KMS-11 (cell line): ENCODE measurements at regions not wholly inside any gene's neighbourhood (a gene's known extent, or its start where the extent isn't known, plus 50 kb on each side); places are given as distances from the start of the nearest gene placed in this dataset.

Source experiments
- H2AFZ ChIP-seq: fragments of 200-600 bp; sonication (generic); 2 replicates; pipeline ENCODE4 v1.6.1; 2016; ENCODE audit warnings: antibody characterized with exemption, mixed run types, low read depth
- H3K27ac ChIP-seq: fragments of 200-600 bp; sonication (generic); 2 replicates; pipeline ENCODE4 v1.6.1; 2016; ENCODE audit warnings: mild to moderate bottlenecking, mixed run types
- H3K27me3 ChIP-seq: fragments of 200-600 bp; sonication (generic); 2 replicates; pipeline ENCODE4 v1.6.1; 2017; ENCODE audit warnings: mild to moderate bottlenecking, low read depth, mixed run types, moderate library complexity; ENCODE audit not compliant: insufficient read depth
- H3K36me3 ChIP-seq: fragments of 200-600 bp; sonication (generic); 2 replicates; pipeline ENCODE4 v1.6.1; 2017; ENCODE audit warnings: mild to moderate bottlenecking, mixed run types; ENCODE audit not compliant: insufficient read depth
- H3K4me1 ChIP-seq: fragments of 200-600 bp; sonication (generic); 2 replicates; pipeline ENCODE4 v1.6.1; 2016; ENCODE audit warnings: mild to moderate bottlenecking, low read depth, mixed run types; ENCODE audit not compliant: poor library complexity, severe bottlenecking
- H3K4me2 ChIP-seq: fragments of 200-600 bp; sonication (generic); 2 replicates; pipeline ENCODE4 v1.7.0; 2016; ENCODE audit warnings: mild to moderate bottlenecking, mixed run types
- H3K4me3 ChIP-seq: fragments of 200-600 bp; sonication (generic); IDR thresholded peaks from 2 replicates; pipeline ENCODE4 v1.6.1; 2017; ENCODE audit warnings: low read depth, low read length, mixed read lengths; ENCODE audit not compliant: insufficient read depth
- H3K79me2 ChIP-seq: fragments of 200-600 bp; sonication (generic); 2 replicates; pipeline ENCODE4 v1.6.1; 2016; ENCODE audit warnings: low read depth, mixed run types; ENCODE audit not compliant: insufficient read depth
- H3K9ac ChIP-seq: fragments of 200-600 bp; sonication (generic); 2 replicates; pipeline ENCODE4 v1.6.1; 2016; ENCODE audit warnings: mild to moderate bottlenecking, mixed run types
- H4K20me1 ChIP-seq: fragments of 200-600 bp; sonication (generic); 2 replicates; pipeline ENCODE4 v1.6.1; 2016; ENCODE audit warnings: mild to moderate bottlenecking, mixed run types; ENCODE audit not compliant: insufficient read depth
- TF ChIP-seq, protein P1 (sequence below): fragments of 200-600 bp; sonication (generic); conservative IDR thresholded peaks from 2 replicates; pipeline ENCODE4 v1.6.1; 2017; ENCODE audit warnings: low read depth, mild to moderate bottlenecking, antibody characterized with exemption, low read length, moderate library complexity, mixed read lengths

DNA sequence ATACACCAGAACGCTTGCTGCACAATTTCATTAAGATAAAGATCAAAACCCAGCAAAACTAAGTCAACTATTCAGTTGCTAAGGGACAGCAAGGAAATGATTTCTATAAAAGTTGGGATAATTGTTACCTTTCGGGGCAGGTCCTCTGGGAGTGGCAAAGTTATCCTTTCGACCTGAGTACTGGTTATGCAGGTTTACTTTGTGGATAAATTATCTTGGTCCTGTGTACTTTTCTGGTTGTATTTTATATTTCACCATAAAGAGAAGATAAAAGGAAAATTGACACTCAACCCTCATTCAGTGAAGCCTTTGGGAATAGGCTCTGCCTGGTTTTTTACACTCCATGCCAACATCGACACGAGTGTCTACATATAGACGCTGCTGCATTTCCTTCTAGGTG, 146.5 kb downstream of the SYK start:
- no peaks in the 10 kb centered on the region for H3K36me3 ChIP-seq
- peaks cover 52% of the 10 kb centered on the region for H3K4me1 ChIP-seq
- no peak overlapping the region for H3K27ac ChIP-seq
- no peak overlapping the region for H2AFZ ChIP-seq
- H3K79me2 ChIP-seq = no peaks in the 10 kb centered on the region
- no peaks in the 10 kb centered on the region for H3K27me3 ChIP-seq
- H3K9ac ChIP-seq = no peak overlapping the region
- H3K4me2 ChIP-seq = no peak overlapping the region
- H3K4me3 ChIP-seq = no peak overlapping the region
- TF ChIP-seq, protein P1, sequence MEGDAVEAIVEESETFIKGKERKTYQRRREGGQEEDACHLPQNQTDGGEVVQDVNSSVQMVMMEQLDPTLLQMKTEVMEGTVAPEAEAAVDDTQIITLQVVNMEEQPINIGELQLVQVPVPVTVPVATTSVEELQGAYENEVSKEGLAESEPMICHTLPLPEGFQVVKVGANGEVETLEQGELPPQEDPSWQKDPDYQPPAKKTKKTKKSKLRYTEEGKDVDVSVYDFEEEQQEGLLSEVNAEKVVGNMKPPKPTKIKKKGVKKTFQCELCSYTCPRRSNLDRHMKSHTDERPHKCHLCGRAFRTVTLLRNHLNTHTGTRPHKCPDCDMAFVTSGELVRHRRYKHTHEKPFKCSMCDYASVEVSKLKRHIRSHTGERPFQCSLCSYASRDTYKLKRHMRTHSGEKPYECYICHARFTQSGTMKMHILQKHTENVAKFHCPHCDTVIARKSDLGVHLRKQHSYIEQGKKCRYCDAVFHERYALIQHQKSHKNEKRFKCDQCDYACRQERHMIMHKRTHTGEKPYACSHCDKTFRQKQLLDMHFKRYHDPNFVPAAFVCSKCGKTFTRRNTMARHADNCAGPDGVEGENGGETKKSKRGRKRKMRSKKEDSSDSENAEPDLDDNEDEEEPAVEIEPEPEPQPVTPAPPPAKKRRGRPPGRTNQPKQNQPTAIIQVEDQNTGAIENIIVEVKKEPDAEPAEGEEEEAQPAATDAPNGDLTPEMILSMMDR = no peak
- H4K20me1 ChIP-seq = no peaks in the 10 kb centered on the region

DNA sequence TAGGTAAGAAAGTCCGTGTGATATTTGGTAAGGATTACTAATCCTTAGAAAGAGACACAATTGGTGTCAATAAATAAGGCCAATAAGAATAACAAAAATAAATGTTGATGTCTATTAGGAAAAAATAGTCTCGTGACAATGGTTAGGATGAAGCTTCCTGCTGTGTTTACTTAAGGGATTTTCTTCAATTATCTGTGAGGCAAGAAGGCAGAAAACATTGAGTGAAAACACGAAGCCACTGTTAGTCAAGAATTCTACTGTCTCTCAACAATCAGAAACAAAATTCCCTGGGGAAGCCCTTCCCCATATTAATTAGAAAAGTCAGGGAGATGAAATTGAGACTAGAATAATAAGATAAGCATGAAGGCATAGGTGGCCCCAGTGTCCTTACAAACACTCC, 149.0 kb downstream of the SYK start:
- Histone ChIP-seq H3K79me2 (no peaks in the 10 kb centered on the region), H3K4me1 (peaks cover 38% of the 10 kb centered on the region), H3K9ac (no peak overlapping the region), H3K4me3 (no peak overlapping the region), H2AFZ (no peak overlapping the region), H4K20me1 (no peaks in the 10 kb centered on the region), H3K27me3 (no peaks in the 10 kb centered on the region), H3K36me3 (no peaks in the 10 kb centered on the region), H3K4me2 (no peak overlapping the region), H3K27ac (no peak overlapping the region)
- TF ChIP-seq, protein P1 = no peak

DNA sequence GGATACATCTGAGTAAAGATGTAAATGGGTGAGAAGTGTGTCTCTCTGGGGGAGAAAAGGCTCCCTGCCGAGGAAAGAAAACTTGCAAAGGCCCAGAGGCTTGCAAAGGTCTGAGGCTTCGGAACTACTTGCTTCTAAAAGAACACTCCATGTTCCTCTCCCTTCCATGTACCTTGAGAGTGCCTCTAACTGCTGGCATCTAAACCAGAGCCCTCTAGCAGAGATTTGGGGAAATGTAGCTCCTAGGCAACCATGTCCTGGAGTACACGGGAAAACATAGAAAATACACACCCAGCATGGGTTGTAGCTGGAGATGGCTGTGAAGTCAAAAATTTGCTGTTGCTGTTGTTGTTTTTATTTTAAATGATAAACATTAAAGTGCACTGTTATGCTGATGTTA, 151.6 kb downstream of the SYK start:
- Histone ChIP-seq H3K4me1 (peaks cover 28% of the 10 kb centered on the region), H4K20me1 (no peaks in the 10 kb centered on the region), H2AFZ (no peak overlapping the region; the same call in 1 of the 2 replicates), H3K4me2 (peak overlapping the region; percentile 7; the same call in 1 of the 2 replicates), H3K4me3 (no peak overlapping the region), H3K36me3 (no peaks in the 10 kb centered on the region), H3K79me2 (no peaks in the 10 kb centered on the region), H3K27me3 (no peaks in the 10 kb centered on the region), H3K9ac (no peak overlapping the region), H3K27ac (0 out of 2 replicates have a peak overlapping the region, but pooled peaks have one; percentile 11)
- TF ChIP-seq, protein P1 = no peak

DNA sequence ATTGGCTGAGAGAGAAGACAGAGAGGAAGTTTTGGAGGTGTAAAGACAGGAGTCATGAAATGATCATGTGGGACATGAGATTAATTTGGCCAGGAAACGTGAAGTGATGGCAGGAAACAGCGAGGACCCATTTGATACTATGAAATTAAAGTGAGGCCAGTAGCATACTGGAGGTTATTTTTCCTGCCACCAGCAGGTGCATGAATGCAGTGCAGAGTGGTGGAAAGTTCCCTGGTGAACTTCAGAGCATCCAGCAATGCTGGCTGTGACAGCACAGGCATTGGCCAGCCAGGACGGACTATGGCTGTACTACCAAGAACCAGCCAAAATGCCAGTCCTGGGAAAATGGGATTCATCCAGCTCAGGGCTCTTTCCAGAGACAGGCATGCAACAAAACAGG, 152.2 kb downstream of the SYK start:
- Histone ChIP-seq H3K79me2 (no peaks in the 10 kb centered on the region), H3K4me3 (no peak overlapping the region), H3K4me2 (peak overlapping the region; percentile 7; the same call in 1 of the 2 replicates), H3K9ac (no peak overlapping the region), H3K27me3 (no peaks in the 10 kb centered on the region), H3K36me3 (no peaks in the 10 kb centered on the region), H3K27ac (no peak overlapping the region), H2AFZ (no peak overlapping the region; the same call in 1 of the 2 replicates), H3K4me1 (peaks cover 34% of the 10 kb centered on the region), H4K20me1 (no peaks in the 10 kb centered on the region)
- TF ChIP-seq, protein P1 = no peak; the same call in 1 of the 2 replicates
